ENCODE measurements at regions not wholly inside any gene's neighbourhood (a gene's known extent, or its start where the extent isn't known, plus 50 kb on each side); places are given as distances from the start of the nearest gene placed in this dataset.

DNA sequence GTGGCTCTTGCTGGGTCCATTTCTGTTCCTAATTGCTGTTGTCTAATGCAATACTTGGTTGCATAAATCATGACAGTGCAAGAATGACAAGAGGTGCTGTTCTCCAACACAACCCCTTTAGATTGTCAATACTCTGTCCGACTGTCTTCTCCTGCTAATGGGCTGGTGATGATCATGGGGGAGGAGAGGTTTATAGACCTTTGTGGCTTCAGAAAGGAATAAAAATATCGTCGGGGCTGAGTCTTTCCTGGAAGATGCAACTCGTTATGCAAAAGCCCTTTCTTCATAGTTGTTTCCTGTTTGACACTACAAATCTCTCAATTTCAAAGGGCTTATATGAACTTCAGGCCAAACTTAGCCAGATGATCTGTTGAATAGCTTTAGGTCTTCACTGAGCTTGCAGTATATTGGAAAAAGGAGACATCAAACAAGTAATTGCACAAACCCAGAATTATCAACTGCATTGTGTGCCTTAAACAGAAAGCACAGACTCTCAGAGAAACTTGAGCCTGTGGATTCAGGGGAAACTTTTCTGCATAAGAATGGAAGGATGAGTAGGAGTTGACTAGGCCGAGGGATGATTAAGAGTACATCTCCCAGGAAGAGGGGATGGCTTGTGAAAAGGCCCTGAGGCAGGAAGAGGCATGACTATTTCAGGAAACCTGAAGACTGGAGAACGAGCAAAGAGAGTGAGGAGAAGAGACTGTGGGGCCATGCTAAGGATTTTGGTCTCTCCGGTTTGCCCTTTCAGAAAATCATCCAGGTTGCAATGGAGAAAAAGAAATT is 107.6 kb downstream of the TSEN15 start:
- no peak for TF ChIP-seq RARB (CRISPR knock-in tag; IDR thresholded peaks at IDR 0.05)
- no peak for TF ChIP-seq CHD4 (IDR thresholded peaks at IDR 0.05; ENCODE audit: borderline replicate concordance)
- TF ChIP-seq USF2 (IDR thresholded peaks at IDR 0.05): no peak
- no peak for TF ChIP-seq CTCF (IDR thresholded peaks at IDR 0.05)
- no peak for TF ChIP-seq ELK1 (IDR thresholded peaks at IDR 0.05; ENCODE audit: low read depth, low read length)
- TF ChIP-seq POLR2A (IDR thresholded peaks at IDR 0.05; ENCODE audit: low read length): no peak
- TF ChIP-seq, protein P1, sequence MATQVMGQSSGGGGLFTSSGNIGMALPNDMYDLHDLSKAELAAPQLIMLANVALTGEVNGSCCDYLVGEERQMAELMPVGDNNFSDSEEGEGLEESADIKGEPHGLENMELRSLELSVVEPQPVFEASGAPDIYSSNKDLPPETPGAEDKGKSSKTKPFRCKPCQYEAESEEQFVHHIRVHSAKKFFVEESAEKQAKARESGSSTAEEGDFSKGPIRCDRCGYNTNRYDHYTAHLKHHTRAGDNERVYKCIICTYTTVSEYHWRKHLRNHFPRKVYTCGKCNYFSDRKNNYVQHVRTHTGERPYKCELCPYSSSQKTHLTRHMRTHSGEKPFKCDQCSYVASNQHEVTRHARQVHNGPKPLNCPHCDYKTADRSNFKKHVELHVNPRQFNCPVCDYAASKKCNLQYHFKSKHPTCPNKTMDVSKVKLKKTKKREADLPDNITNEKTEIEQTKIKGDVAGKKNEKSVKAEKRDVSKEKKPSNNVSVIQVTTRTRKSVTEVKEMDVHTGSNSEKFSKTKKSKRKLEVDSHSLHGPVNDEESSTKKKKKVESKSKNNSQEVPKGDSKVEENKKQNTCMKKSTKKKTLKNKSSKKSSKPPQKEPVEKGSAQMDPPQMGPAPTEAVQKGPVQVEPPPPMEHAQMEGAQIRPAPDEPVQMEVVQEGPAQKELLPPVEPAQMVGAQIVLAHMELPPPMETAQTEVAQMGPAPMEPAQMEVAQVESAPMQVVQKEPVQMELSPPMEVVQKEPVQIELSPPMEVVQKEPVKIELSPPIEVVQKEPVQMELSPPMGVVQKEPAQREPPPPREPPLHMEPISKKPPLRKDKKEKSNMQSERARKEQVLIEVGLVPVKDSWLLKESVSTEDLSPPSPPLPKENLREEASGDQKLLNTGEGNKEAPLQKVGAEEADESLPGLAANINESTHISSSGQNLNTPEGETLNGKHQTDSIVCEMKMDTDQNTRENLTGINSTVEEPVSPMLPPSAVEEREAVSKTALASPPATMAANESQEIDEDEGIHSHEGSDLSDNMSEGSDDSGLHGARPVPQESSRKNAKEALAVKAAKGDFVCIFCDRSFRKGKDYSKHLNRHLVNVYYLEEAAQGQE (IDR thresholded peaks at IDR 0.05): no peak

All from A549 (cell line).